GM20431 (cell line): ENCODE measurements at regions not wholly inside any gene's neighbourhood (a gene's known extent, or its start where the extent isn't known, plus 50 kb on each side); places are given as distances from the start of the nearest gene placed in this dataset.

Experiments used
- in situ Hi-C: fragments of 300-500 bp; cut with MseI, MboI; formaldehyde crosslinking; loops from one replicate; pipeline ENCODE4 v1.15.0; 2020; ENCODE audit warnings: low sequenced_read_pairs; ENCODE audit not compliant: unreplicated experiment

- in situ Hi-C loops = no loop called here
Measured at GRCh38 chr11:32259641-32260081, 168.8 kb downstream of the RCN1 start.

- in situ Hi-C loops = no loop called here
Measured at GRCh38 chr11:32262367-32262766, 171.5 kb downstream of the RCN1 start.

DNA sequence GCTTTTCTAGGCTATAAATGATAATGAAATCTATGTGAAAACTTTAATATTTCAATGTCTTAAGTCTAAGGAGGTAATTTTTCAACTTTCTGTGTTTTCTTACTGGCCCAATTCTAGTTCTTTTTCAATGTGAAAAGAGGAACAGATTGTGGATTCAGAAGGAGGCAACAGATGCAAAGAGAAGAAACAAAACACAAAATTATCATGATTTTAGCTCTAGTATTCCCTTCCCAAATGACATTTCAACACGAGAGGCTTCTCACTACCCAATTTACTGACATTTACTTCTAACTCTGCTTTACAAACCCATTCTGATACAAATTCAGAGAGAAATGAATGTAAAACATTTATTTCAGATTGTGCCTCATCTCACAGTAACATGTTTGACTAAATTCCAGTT lies 169.4 kb downstream of the WT1 start:
- in situ Hi-C loops = no loop called here

DNA sequence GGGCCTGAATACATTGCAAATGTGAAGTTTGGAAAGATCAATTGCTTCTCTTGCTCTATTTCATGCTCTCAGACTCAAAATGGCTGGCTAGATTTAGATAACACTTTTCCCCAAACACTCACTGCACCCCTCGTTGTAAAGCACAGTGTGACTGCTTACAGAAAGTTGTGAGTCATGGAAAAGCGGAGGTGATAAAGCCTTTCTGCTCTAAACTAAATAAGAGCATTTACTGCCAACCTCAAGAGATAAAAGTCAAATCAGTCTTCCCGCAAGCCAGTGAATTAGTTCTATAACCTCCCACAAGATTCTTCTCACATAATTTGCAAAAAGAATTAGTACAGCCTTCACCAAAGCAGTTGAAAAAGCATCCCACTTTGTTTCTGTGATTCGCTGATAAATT lies 168.7 kb downstream of the WT1 start:
- in situ Hi-C loops = no loop called here

DNA sequence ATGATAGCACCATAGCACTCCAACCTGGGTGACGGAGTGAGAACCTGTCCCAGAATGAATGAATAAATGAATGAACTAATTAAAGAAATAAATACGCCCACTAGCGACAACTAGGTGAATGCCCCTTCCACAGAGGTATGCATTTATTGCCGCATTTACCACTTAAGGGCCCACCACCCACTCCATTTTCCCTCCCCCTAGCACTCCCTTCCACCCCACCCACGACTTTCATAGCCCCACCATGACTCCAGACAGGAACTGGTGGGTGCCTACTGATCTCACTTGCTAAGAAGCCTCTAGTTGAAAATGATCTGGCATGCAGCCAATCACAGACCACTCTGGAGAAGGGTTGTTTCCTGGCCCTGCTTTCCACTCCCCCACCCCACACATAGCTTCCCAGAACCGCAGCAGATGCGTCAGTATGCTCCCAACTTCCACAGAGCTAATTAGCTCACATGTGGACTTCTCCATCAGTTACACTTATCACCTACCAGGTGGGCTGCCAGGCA lies 167.6 kb downstream of the WT1 start:
- in situ Hi-C loops = no loop called here

DNA sequence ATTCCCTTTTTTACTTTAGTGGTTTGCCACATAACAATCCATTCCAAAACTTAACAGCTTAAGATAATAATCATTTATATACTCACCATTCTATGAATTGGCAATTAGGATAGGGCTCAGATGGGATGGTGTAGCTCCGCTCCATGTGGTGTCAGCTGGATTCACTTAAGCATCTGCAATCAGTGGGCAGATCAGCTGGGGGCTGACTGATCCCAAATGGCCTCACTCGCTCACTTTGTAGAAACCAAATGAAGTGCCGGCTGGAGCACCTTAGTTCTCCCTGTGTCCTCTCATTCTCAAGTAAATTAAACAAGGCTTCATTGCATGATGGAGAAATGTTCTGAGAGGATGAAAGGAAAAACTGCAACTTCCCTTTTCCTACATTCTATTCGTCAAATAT lies 161.4 kb downstream of the WT1 start:
- in situ Hi-C loops = no loop called here

GRCh38 chr11:32279672-32280071 lies 155.7 kb downstream of the WT1 start:
- in situ Hi-C loops = no loop called here

DNA sequence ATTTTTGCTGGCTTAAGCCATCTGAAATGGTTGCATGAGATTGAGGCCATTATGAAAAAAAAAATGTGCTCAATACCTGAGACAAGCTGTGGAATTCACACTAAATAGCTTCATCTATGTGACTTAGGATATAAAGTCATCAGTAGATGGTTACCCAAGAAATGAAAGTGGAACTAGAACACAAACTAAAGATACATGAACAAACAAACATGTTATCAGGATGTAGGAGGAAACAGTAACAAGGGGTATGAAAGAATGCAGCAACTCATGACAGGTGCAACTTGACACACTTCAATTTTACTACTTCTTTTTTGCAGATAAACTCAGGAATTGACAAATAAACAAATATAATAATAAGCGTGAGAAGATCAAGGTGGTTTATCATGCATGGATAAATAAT lies 155.0 kb downstream of the WT1 start:
- in situ Hi-C loops = no loop called here

GRCh38 chr11:32288276-32288675 lies 147.1 kb downstream of the WT1 start:
- in situ Hi-C loops = no loop called here

DNA sequence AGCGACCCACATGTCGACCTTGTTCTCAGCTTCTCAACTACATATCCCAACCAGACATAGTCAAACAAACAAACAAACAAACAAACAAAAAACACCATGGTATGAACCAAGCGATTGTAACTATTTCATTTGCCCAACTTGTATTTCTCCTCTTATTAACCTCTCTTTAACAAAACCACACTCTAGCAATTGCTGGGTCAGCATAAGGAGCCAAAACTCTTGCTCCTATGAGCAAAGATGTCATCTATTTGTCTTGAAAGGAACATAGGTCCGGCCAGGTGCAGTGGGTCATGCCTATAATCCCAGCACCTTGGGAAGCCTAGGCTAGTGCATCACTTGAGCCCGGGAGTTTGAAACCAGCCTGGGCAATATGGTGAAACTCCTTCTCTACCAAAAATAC lies 145.6 kb downstream of the WT1 start:
- in situ Hi-C loops = no loop called here

GRCh38 chr11:32290783-32291182 lies 144.6 kb downstream of the WT1 start:
- in situ Hi-C loops = no loop called here

DNA sequence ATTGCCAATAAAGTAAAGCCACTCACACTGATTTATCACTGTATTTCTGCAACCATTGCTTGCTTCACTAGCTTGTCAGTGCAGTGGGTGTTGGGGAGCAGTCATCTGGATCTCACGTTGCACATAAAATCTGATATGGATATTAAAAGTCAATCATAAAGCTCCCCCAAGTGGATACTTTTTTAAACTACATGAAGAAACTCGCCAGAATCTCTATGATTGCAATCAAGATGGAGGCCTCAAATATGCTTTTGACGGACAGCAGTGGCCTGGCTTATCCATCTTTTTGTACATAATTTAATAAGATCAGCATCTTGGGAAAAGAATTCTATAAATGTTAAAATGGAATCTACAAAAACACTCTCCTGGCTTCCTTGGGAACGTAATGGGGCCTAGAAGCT lies 137.7 kb downstream of the WT1 start:
- in situ Hi-C loops = no loop called here

GRCh38 chr11:32302826-32303225 lies 132.5 kb downstream of the WT1 start:
- in situ Hi-C loops = no loop called here

DNA sequence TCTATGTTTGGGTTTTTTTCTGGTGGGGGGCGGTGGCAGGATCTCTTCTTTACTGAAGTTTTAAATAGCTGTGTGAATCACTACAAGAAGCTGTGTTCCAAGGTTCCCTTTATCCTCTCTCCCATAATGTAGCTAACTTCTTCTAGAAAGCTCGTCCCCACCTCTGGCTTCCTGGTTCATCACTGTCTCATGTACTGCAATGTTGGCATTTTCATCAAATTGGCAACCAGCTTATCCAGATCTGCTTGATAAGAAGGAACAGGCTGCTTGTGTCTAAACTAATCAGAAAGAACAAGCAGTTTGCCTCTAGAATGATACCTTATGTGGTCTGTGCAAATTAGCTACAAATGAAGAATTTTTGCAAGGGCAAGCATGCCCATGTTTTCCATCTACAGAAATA lies 130.8 kb downstream of the WT1 start:
- in situ Hi-C loops = no loop called here

DNA sequence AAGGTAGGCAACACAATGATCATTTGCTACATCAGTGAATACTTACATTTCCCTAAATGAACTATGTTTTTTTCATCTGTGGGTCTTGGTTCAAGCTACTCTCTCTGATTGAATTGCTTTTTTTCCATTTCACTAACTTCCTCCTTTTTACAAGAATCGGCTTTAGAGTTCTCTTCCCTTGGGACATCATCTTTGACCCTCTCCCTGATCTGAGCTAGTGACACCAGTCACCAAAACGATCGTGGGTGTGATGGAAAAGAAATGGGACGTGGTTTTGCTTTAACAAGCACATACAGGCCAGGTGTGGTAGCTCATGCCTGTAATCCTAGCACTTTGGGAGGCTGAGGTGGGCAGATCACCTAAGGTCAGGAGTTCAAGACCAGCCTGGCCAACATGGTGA lies 129.9 kb downstream of the WT1 start:
- in situ Hi-C loops = no loop called here

GRCh38 chr11:32307471-32307870 lies 127.9 kb downstream of the WT1 start:
- in situ Hi-C loops = no loop called here

- in situ Hi-C loops = no loop called here
Measured at GRCh38 chr11:32307913-32308312, 127.4 kb downstream of the WT1 start.

- in situ Hi-C loops = no loop called here
Measured at GRCh38 chr11:32309530-32310213, 125.7 kb downstream of the WT1 start.

DNA sequence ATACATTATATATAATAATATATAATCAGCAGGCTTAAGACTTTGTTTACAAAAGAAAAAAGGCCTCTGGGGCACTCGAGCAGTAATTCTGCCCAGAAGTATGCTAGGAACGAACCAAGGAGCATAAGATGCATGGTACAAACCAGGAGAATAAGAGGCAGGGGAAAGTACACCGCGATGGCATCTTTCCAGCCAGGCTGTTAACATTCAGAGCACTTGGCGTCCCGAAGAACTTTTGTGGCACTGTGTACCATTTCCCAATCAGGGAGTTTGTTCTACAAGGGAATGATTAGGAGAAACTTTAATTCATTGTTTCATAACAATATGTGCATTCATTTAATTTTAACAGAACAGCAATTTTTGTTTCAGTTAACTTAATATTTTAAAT lies 125.1 kb downstream of the WT1 start:
- in situ Hi-C loops = no loop called here

GRCh38 chr11:32311346-32312065 lies 123.8 kb downstream of the WT1 start:
- in situ Hi-C loops = no loop called here

DNA sequence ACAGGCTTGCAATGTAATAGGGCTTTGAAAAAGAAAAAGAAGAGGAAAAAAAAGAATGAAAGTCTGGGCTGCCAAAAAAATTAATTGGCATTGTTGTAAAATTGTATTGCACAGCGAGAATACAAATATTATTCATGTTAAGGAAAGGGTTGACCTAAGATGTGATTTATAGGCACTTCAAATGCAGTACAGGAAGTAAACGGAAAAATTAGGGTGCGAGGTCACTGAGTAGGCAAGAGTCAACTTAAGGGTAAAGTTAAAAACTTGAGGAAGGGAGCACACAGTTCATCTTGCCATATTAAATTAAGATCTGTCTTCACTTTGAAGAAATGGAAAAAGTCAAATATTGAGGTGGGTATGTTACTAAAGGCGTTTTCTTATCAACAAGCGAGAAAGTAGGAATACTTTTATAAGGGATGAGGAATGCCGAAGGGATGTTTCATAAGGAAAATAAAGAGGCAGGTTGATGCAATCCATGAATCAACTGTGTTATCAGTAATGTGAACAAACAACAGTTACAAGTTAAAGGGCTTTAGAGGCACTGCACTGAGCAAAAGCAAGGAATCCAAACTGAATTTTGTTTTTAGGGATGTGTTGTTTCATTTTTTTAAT lies 123.0 kb downstream of the WT1 start:
- in situ Hi-C loops = no loop called here
